H1 (cell line): ENCODE measurements at regions not wholly inside any gene's neighbourhood (a gene's known extent, or its start where the extent isn't known, plus 50 kb on each side); places are given as distances from the start of the nearest gene placed in this dataset.

Experiments used
- CTCF ChIA-PET: fragments of 300-600 bp; sonication (Branson Sonifier 250); formaldehyde crosslinking; loops from one replicate; lab custom pipeline; 2021; ENCODE audit not compliant: partially characterized antibody; lab: Charles Lee
- POLR2A ChIA-PET: fragments of 300-600 bp; sonication (Branson Sonifier 250); formaldehyde crosslinking; loops from one replicate; lab custom pipeline; 2021; ENCODE audit warnings: inconsistent platforms; ENCODE audit not compliant: partially characterized antibody; lab: Charles Lee
- DNase-seq, 2 experiments: peaks; one replicate each; pipeline versions ENCODE4 v3.0.0 to v3.0.0-alpha.2; 2010 to 2022; ENCODE audit warnings: low spot score in 2 of 2, low read depth in 1 of 2, mixed read lengths in 1 of 2
- FAIRE-seq: peaks from 2 replicates; lab custom pipeline; 2011; peaks lifted over from hg19 to GRCh38; lab: Jason Lieb, UNC
- H2AFZ ChIP-seq: 2 replicates; pipeline ENCODE4 v1.8.1; 2012; ENCODE audit warnings: low read length, inconsistent platforms
- H2AK5ac ChIP-seq: 2 replicates; pipeline ENCODE4 v1.6.1; 2013; ENCODE audit warnings: low read depth, low read length
- H2BK120ac ChIP-seq: replicated peaks from 2 replicates; pipeline ENCODE3; 2013; ENCODE audit warnings: low read depth, low read length, inconsistent platforms
- H2BK12ac ChIP-seq: 2 replicates; pipeline ENCODE4 v1.6.1; 2013; ENCODE audit warnings: low read depth, low read length
- H2BK15ac ChIP-seq: 2 replicates; pipeline ENCODE4 v1.6.1; 2013; ENCODE audit warnings: low read length
- H2BK20ac ChIP-seq: 2 replicates; pipeline ENCODE4 v1.6.1; 2013; ENCODE audit warnings: low read length
- H2BK5ac ChIP-seq: 2 replicates; pipeline ENCODE4 v1.6.1; 2013; ENCODE audit warnings: low read depth, low read length
- H3K14ac ChIP-seq: 2 replicates; pipeline ENCODE4 v1.6.1; 2013; ENCODE audit warnings: inconsistent platforms; ENCODE audit not compliant: insufficient read length
- H3K18ac ChIP-seq: 2 replicates; pipeline ENCODE4 v1.6.1; 2013; ENCODE audit warnings: low read length; ENCODE audit errors: extremely low read depth
- H3K23ac ChIP-seq: 2 replicates; pipeline ENCODE4 v1.6.1; 2013; ENCODE audit warnings: inconsistent platforms; ENCODE audit not compliant: insufficient read length
- H3K23me2 ChIP-seq: 2 replicates; pipeline ENCODE4 v1.6.1; 2013; ENCODE audit warnings: low read depth, low read length
- H3K27ac ChIP-seq: 2 replicates; pipeline ENCODE4 v1.6.1; 2011; ENCODE audit warnings: low read depth, low read length, inconsistent platforms
- H3K27me3 ChIP-seq, 4 experiments: replicated peaks in 1 of 4; 1 replicate in 1 of 4; 2 replicates in 3 of 4; pipeline versions ENCODE4 v1.6.1 to v1.8.1; 2011 to 2013; ENCODE audit warnings: low read length in 3 of 4, mild to moderate bottlenecking in 3 of 4, inconsistent platforms in 2 of 4, mixed read lengths in 2 of 4, moderate library complexity in 1 of 4; ENCODE audit not compliant: control insufficient read depth in 3 of 4, insufficient read depth in 3 of 4; ENCODE audit errors: extremely low read depth in 1 of 4
- H3K36me3 ChIP-seq, 4 experiments: 2 replicates each; pipeline versions ENCODE4 v1.6.1 to v1.8.1; 2011 to 2013; ENCODE audit warnings: mild to moderate bottlenecking in 4 of 4, low read length in 3 of 4, moderate library complexity in 2 of 4, control low read depth in 1 of 4, inconsistent platforms in 1 of 4; ENCODE audit not compliant: insufficient read depth in 4 of 4, control insufficient read depth in 2 of 4
- H3K4ac ChIP-seq: replicated peaks from 2 replicates; pipeline ENCODE3; 2013; ENCODE audit warnings: low read length, low read depth, mixed read lengths, inconsistent platforms; ENCODE audit not compliant: insufficient read length
- H3K4me1 ChIP-seq, 4 experiments: replicated peaks in 1 of 4; 1 replicate in 1 of 4; 2 replicates in 3 of 4; pipeline versions ENCODE4 v1.6.1 to v1.8.1; 2011 to 2013; ENCODE audit warnings: low read length in 3 of 4, inconsistent platforms in 2 of 4, mixed read lengths in 1 of 4; ENCODE audit not compliant: insufficient read depth in 4 of 4, control insufficient read depth in 3 of 4
- H3K4me2 ChIP-seq, 2 experiments: 2 replicates each; pipeline versions ENCODE4 v1.6.1 to v1.8.1; 2011 to 2013; ENCODE audit warnings: low read depth in 2 of 2, low read length in 2 of 2, control low read depth in 1 of 2, inconsistent platforms in 1 of 2, mild to moderate bottlenecking in 1 of 2; ENCODE audit not compliant: insufficient read depth in 1 of 2
- H3K4me3 ChIP-seq, 4 experiments: fragments of 200-600, 300-600 bp in 1 of 4; sonication (generic), shearing (Covaris generic), sonication (Bioruptor Twin) in 1 of 4; 2 replicates each; pipeline versions ENCODE4 v1.5.1 to v1.8.1; 2011 to 2016; ENCODE audit warnings: low read length in 4 of 4, low read depth in 3 of 4, control low read depth in 2 of 4, inconsistent platforms in 2 of 4, mild to moderate bottlenecking in 2 of 4, mixed read lengths in 1 of 4, moderate library complexity in 1 of 4; ENCODE audit not compliant: insufficient read depth in 2 of 4; ENCODE audit errors: extremely low read depth in 1 of 4
- H3K56ac ChIP-seq: replicated peaks from 2 replicates; pipeline ENCODE3; 2013; ENCODE audit warnings: low read depth, mild to moderate bottlenecking, mixed read lengths, low read length, inconsistent platforms; ENCODE audit not compliant: insufficient read length
- H3K79me1 ChIP-seq: 2 replicates; pipeline ENCODE4 v1.6.1; 2013; ENCODE audit warnings: low read depth, low read length, control low read depth
- H3K79me2 ChIP-seq, 2 experiments: 2 replicates each; pipeline versions ENCODE4 v1.6.1 to v1.8.1; 2012 to 2013; ENCODE audit warnings: low read length in 2 of 2, mild to moderate bottlenecking in 2 of 2, inconsistent platforms in 1 of 2; ENCODE audit not compliant: insufficient read depth in 2 of 2, control insufficient read depth in 1 of 2
- H3K9ac ChIP-seq, 4 experiments: replicated peaks in 1 of 4; 1 replicate in 1 of 4; 2 replicates in 3 of 4; pipeline versions ENCODE4 v1.6.1 to v1.8.1; 2011 to 2013; ENCODE audit warnings: low read depth in 3 of 4, low read length in 3 of 4, control low read depth in 2 of 4, mild to moderate bottlenecking in 2 of 4, moderate library complexity in 2 of 4, inconsistent platforms in 1 of 4; ENCODE audit errors: extremely low read depth in 1 of 4
- H3K9me3 ChIP-seq, 2 experiments: 2 replicates each; pipeline versions ENCODE4 v1.6.1 to v1.8.1; 2012 to 2013; ENCODE audit warnings: mild to moderate bottlenecking in 2 of 2, moderate library complexity in 2 of 2, control low read depth in 1 of 2, inconsistent platforms in 1 of 2, low read depth in 1 of 2, low read length in 1 of 2, mixed read lengths in 1 of 2; ENCODE audit not compliant: insufficient read depth in 2 of 2
- H4K20me1 ChIP-seq, 2 experiments: replicated peaks in 1 of 2; 2 replicates each; pipeline versions ENCODE3 to v1.8.1; 2011 to 2013; ENCODE audit warnings: inconsistent platforms in 2 of 2, low read length in 2 of 2, mild to moderate bottlenecking in 1 of 2; ENCODE audit not compliant: insufficient read depth in 2 of 2, control insufficient read depth in 1 of 2
- H4K5ac ChIP-seq: 2 replicates; pipeline ENCODE4 v1.6.1; 2013; ENCODE audit warnings: low read length, low read depth, mixed read lengths, inconsistent platforms; ENCODE audit not compliant: insufficient read length
- H4K8ac ChIP-seq: 2 replicates; pipeline ENCODE4 v1.8.0; 2013; ENCODE audit warnings: mild to moderate bottlenecking, moderate library complexity, low read length, inconsistent platforms; ENCODE audit not compliant: insufficient read depth; ENCODE audit errors: extremely low read depth
- H4K91ac ChIP-seq: replicated peaks from 2 replicates; pipeline ENCODE3; 2013; ENCODE audit warnings: low read length, mixed read lengths, inconsistent platforms; ENCODE audit not compliant: insufficient read length
- ASH2L ChIP-seq: fragments of 200-600, 300-600 bp; sonication (generic); IDR thresholded peaks from one replicate; pipeline ENCODE4 v1.7.1; 2017; ENCODE audit warnings: low read length
- BRCA1 ChIP-seq: IDR thresholded peaks from 2 replicates; pipeline ENCODE4 v1.6.1; 2012; ENCODE audit warnings: low read depth, low read length, improper control_type of control experiment
- CBX5 ChIP-seq: fragments of 300-800, 300-1000 bp; sonication (generic); IDR thresholded peaks from 2 replicates; pipeline ENCODE4 v1.7.1; 2016; ENCODE audit warnings: antibody characterized with exemption, low read length, low read depth
- CEBPB ChIP-seq: IDR thresholded peaks from 2 replicates; pipeline ENCODE4 v1.6.1; 2012; ENCODE audit warnings: low read depth, low read length
- GTF2F1 ChIP-seq: IDR thresholded peaks from 2 replicates; pipeline ENCODE4 v1.6.1; 2012; ENCODE audit warnings: low read depth, low read length, improper control_type of control experiment, borderline replicate concordance
- NRF1 ChIP-seq: IDR thresholded peaks from 2 replicates; pipeline ENCODE4 v1.6.1; 2011; ENCODE audit warnings: mild to moderate bottlenecking, low read depth, low read length, improper control_type of control experiment
- TEAD4 ChIP-seq: IDR thresholded peaks from 2 replicates; pipeline ENCODE4 v1.6.1; 2012; ENCODE audit warnings: low read depth, low read length, inconsistent platforms, mixed read lengths
- YY1 ChIP-seq: IDR thresholded peaks from 2 replicates; pipeline ENCODE4 v1.6.1; 2011; ENCODE audit warnings: low read depth, mild to moderate bottlenecking, low read length
- WGBS, 2 experiments: shearing (Covaris generic) in 1 of 2; methylation state at CpG; one replicate each; pipeline versions ENCODE4 v1.1.6 to v1.1.7; 2013 to 2015; ENCODE audit warnings: low lambda C conversion rate in 2 of 2, mixed read lengths in 2 of 2, inconsistent platforms in 1 of 2, low coverage in 1 of 2, missing lambda C conversion rate in 1 of 2; ENCODE audit not compliant: insufficient replicate concordance in 2 of 2, insufficient coverage in 1 of 2, insufficient read length in 1 of 2; ENCODE audit errors: extremely low coverage in 1 of 2, missing lambda C conversion rate in 1 of 2; 5-methylcytosine and 5-hydroxymethylcytosine counted together

GRCh38 chr12:88994971-88995370, 357.3 kb downstream of the DUSP6 start:
- Histone ChIP-seq H2AFZ (no peak overlapping the region), H3K23ac (no peak overlapping the region), H2AK5ac (no peak overlapping the region), H4K20me1 (no peaks in the 10 kb centered on the region), H3K79me1 (no peaks in the 10 kb centered on the region), H3K14ac (no peak overlapping the region), H3K9ac (no peak overlapping the region), H2BK12ac (no peak overlapping the region), H3K4me3 (no peak overlapping the region), H3K9me3 (no peaks in the 10 kb centered on the region), H2BK120ac (no peak overlapping the region), H2BK20ac (no peak overlapping the region), H3K36me3 (no peaks in the 10 kb centered on the region), H3K4me2 (no peak overlapping the region), H3K27me3 (no peaks in the 10 kb centered on the region), H4K91ac (no peak overlapping the region), H4K5ac (no peak overlapping the region), H3K4me1 (peaks cover 0 to 3% (median 0%) of the 10 kb centered on the region in 4 experiments; a peak in 1 of 7 replicates), H4K8ac (no peak overlapping the region), H2BK15ac (no peak overlapping the region), H3K18ac (no peak overlapping the region), H3K79me2 (no peaks in the 10 kb centered on the region), H3K27ac (no peak overlapping the region), H3K23me2 (no peaks in the 10 kb centered on the region), H3K56ac (no peak overlapping the region), H2BK5ac (no peak overlapping the region), H3K4ac (no peak overlapping the region)
- CTCF ChIA-PET: interaction anchor here (0.9 to 2.7 kb wide), 9 partner anchors 12 to 415 kb away, joined by 3 to 11 read pairs (median 8); partner anchors contain the start of gene KITLG
- DNase-seq: no peak
- 91% methylated on average over 1 of the region's 1 CpG; no CpG with 5 or more reads in 1 of the 2 experiments for WGBS, 2 experiments
- POLR2A ChIA-PET: no interaction called here
- FAIRE-seq: no peak
- no peak for TF ChIP-seq ASH2L
- TF ChIP-seq TEAD4: no peak
- no peak for TF ChIP-seq YY1
- TF ChIP-seq CEBPB: no peak
- no peak for TF ChIP-seq CBX5
- TF ChIP-seq NRF1: no peak
- no peak for TF ChIP-seq GTF2F1
- TF ChIP-seq BRCA1: no peak
